PC-9 (cell line): ENCODE measurements at regions not wholly inside any gene's neighbourhood (a gene's known extent, or its start where the extent isn't known, plus 50 kb on each side); places are given as distances from the start of the nearest gene placed in this dataset.

Experiments
- BruUV-seq: library from RNA; stranded (reverse); fragments of 400-500 nt; replicated peaks from 2 replicates; lab custom pipeline; 2021; lab: Mats Ljungman, UMichigan
- CTCF ChIA-PET: fragments of 300-600 bp; sonication (Branson Sonifier 250); formaldehyde crosslinking; loops from one replicate; lab custom pipeline; 2022; ENCODE audit warnings: antibody characterized with exemption; lab: Charles Lee
- POLR2A ChIA-PET: fragments of 300-600 bp; sonication (Branson Sonifier 250); formaldehyde crosslinking; loops from one replicate; lab custom pipeline; 2022; ENCODE audit warnings: antibody characterized with exemption; ENCODE audit not compliant: unreplicated experiment; lab: Charles Lee
- DNase-seq, 2 experiments: peaks; one replicate each; pipeline versions ENCODE4 v3.0.0 to v3.0.0-alpha.2; 2015 to 2022; ENCODE audit warnings: mixed read lengths in 1 of 2
- H2AFZ ChIP-seq: fragments of 200-600 bp; sonication (generic); 2 replicates; pipeline ENCODE4 v1.8.1; 2017; ENCODE audit warnings: antibody characterized with exemption
- H3F3A ChIP-seq: fragments of 200-600 bp; sonication (generic); 2 replicates; pipeline ENCODE4 v1.8.1; 2017; ENCODE audit warnings: antibody characterized with exemption, mild to moderate bottlenecking, low read depth; ENCODE audit not compliant: insufficient read depth
- H3K27ac ChIP-seq: fragments of 200-600 bp; sonication (generic); 2 replicates; pipeline ENCODE4 v1.6.1; 2016; ENCODE audit warnings: mixed run types
- H3K27me3 ChIP-seq: fragments of 200-600 bp; sonication (generic); 2 replicates; pipeline ENCODE4 v1.6.1; 2016; ENCODE audit warnings: low read depth, mixed run types; ENCODE audit not compliant: insufficient read depth
- H3K36me3 ChIP-seq: fragments of 200-600 bp; sonication (generic); 2 replicates; pipeline ENCODE4 v1.6.1; 2016; ENCODE audit warnings: low read depth, mixed run types
- H3K4me1 ChIP-seq: fragments of 200-600 bp; sonication (generic); replicated peaks from 2 replicates; pipeline ENCODE4 v1.6.1; 2016; ENCODE audit warnings: mixed run types; ENCODE audit not compliant: insufficient read depth
- H3K4me2 ChIP-seq: fragments of 200-600 bp; sonication (generic); 2 replicates; pipeline ENCODE4 v1.6.1; 2017; ENCODE audit warnings: mixed run types
- H3K4me3 ChIP-seq: fragments of 200-600 bp; sonication (generic); 2 replicates; pipeline ENCODE4 v1.6.1; 2016; ENCODE audit warnings: mixed run types
- H3K79me2 ChIP-seq: fragments of 200-600 bp; sonication (generic); 2 replicates; pipeline ENCODE4 v1.6.1; 2017; ENCODE audit warnings: low read depth, mixed run types
- H3K9me2 ChIP-seq: fragments of 200-600 bp; sonication (generic); 2 replicates; pipeline ENCODE4 v1.8.1; 2017; ENCODE audit warnings: mild to moderate bottlenecking; ENCODE audit not compliant: insufficient read depth
- H3K9me3 ChIP-seq: fragments of 200-600 bp; sonication (generic); 2 replicates; pipeline ENCODE4 v1.8.1; 2016; ENCODE audit warnings: low read depth; ENCODE audit not compliant: insufficient read depth
- H4K20me1 ChIP-seq: fragments of 200-600 bp; sonication (generic); 2 replicates; pipeline ENCODE4 v1.8.1; 2017; ENCODE audit not compliant: insufficient read depth
- EZH2 ChIP-seq: fragments of 200-600 bp; sonication (generic); IDR thresholded peaks from 2 replicates; pipeline ENCODE4 v1.8.0; 2017; ENCODE audit warnings: antibody characterized with exemption, low read depth
- intact Hi-C: fragments of 100-400 bp; cut with micrococcal nuclease; formaldehyde crosslinking; loops from one replicate; pipeline ENCODE4 v1.10.0; 2022; ENCODE audit not compliant: unreplicated experiment
- TF ChIP-seq, protein P1 (sequence below): fragments of 200-600 bp; sonication (generic); conservative IDR thresholded peaks from 2 replicates; pipeline ENCODE4 v1.6.1; 2017; ENCODE audit warnings: mixed run types, antibody characterized with exemption, mild to moderate bottlenecking, moderate library complexity

- ChIA-PET POLR2A (no interaction called here), CTCF (no interaction called here)
- Histone ChIP-seq H3K27me3 (no peaks in the 10 kb centered on the region), H3K4me2 (no peak overlapping the region), H2AFZ (no peak overlapping the region), H3K36me3 (no peaks in the 10 kb centered on the region), H3K9me3 (no peaks in the 10 kb centered on the region), H3K79me2 (no peaks in the 10 kb centered on the region), H3K4me3 (no peak overlapping the region), H4K20me1 (0 out of 2 replicates have a peak, but pooled peaks cover 7% of the 10 kb centered on the region), H3K27ac (no peak overlapping the region), H3K9me2 (no peaks in the 10 kb centered on the region; the same call in 1 of the 2 replicates), H3K4me1 (no peaks in the 10 kb centered on the region), H3F3A (no peaks in the 10 kb centered on the region)
- no peak for TF ChIP-seq EZH2
- TF ChIP-seq, protein P1, sequence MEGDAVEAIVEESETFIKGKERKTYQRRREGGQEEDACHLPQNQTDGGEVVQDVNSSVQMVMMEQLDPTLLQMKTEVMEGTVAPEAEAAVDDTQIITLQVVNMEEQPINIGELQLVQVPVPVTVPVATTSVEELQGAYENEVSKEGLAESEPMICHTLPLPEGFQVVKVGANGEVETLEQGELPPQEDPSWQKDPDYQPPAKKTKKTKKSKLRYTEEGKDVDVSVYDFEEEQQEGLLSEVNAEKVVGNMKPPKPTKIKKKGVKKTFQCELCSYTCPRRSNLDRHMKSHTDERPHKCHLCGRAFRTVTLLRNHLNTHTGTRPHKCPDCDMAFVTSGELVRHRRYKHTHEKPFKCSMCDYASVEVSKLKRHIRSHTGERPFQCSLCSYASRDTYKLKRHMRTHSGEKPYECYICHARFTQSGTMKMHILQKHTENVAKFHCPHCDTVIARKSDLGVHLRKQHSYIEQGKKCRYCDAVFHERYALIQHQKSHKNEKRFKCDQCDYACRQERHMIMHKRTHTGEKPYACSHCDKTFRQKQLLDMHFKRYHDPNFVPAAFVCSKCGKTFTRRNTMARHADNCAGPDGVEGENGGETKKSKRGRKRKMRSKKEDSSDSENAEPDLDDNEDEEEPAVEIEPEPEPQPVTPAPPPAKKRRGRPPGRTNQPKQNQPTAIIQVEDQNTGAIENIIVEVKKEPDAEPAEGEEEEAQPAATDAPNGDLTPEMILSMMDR = no peak
- BruUV-seq = no TSS peak
- DNase-seq = no peak
- intact Hi-C loops = no loop called here
Measured at GRCh38 chr5:30390095-30390494, 803.4 kb upstream of the CDH6 start.

- CTCF ChIA-PET = no interaction called here
- H3K79me2 ChIP-seq = no peaks in the 10 kb centered on the region
Measured at GRCh38 chr5:30387974-30388632, 805.4 kb upstream of the CDH6 start.

GRCh38 chr5:30385754-30386153 lies 807.7 kb upstream of the CDH6 start:
- no peaks in the 10 kb centered on the region for H3K36me3 ChIP-seq
- H3K27ac ChIP-seq = no peak overlapping the region
- intact Hi-C loops = no loop called here
- H3K27me3 ChIP-seq = no peaks in the 10 kb centered on the region
- TF ChIP-seq EZH2 = no peak
- TF ChIP-seq, protein P1 = no peak
- no peaks in the 10 kb centered on the region; the same call in 1 of the 2 replicates for H3K9me2 ChIP-seq
- H3F3A ChIP-seq = no peaks in the 10 kb centered on the region
- H3K9me3 ChIP-seq = no peaks in the 10 kb centered on the region
- 0 out of 2 replicates have a peak, but pooled peaks cover 7% of the 10 kb centered on the region for H4K20me1 ChIP-seq
- H3K79me2 ChIP-seq = no peaks in the 10 kb centered on the region
- no peak overlapping the region for H3K4me2 ChIP-seq
- DNase-seq = no peak
- no peak overlapping the region for H3K4me3 ChIP-seq
- CTCF ChIA-PET = no interaction called here
- POLR2A ChIA-PET = no interaction called here
- BruUV-seq = no TSS peak
- H3K4me1 ChIP-seq = no peaks in the 10 kb centered on the region
- no peak overlapping the region for H2AFZ ChIP-seq

More at GRCh38 chr5:30387974-30388632, 805.4 kb upstream of the CDH6 start:
- Histone ChIP-seq H3K27ac (no peak overlapping the region), H3K27me3 (no peaks in the 10 kb centered on the region), H3K4me2 (no peak overlapping the region), H3K4me3 (no peak overlapping the region), H3K9me2 (no peaks in the 10 kb centered on the region; the same call in 1 of the 2 replicates), H3K9me3 (no peaks in the 10 kb centered on the region), H3F3A (no peaks in the 10 kb centered on the region), H2AFZ (no peak overlapping the region), H3K36me3 (no peaks in the 10 kb centered on the region), H4K20me1 (0 out of 2 replicates have a peak, but pooled peaks cover 7% of the 10 kb centered on the region), H3K4me1 (no peaks in the 10 kb centered on the region)
- POLR2A ChIA-PET = interaction anchor here (0.6 kb wide), 1 partner anchor 48 kb away, joined by 10 read pairs; no protein-coding TSS in a partner anchor
- intact Hi-C loops = no loop called here
- no peak for TF ChIP-seq EZH2
- TF ChIP-seq, protein P1 = no peak
- no peak for DNase-seq
- BruUV-seq = no TSS peak
